H9 (cell line): ENCODE measurements at regions not wholly inside any gene's neighbourhood (a gene's known extent, or its start where the extent isn't known, plus 50 kb on each side); places are given as distances from the start of the nearest gene placed in this dataset.

Experiments used
- DNase-seq: peaks from one replicate; pipeline ENCODE4 v3.0.0-alpha.2; 2017
- H2AFZ ChIP-seq: one replicate; pipeline ENCODE4 v1.6.1; 2013; ENCODE audit warnings: mild to moderate bottlenecking, low read length, control low read depth, moderate library complexity
- H2AK5ac ChIP-seq: 2 replicates; pipeline ENCODE4 v1.6.1; 2013; ENCODE audit warnings: low read length, control low read depth, mixed read lengths; ENCODE audit not compliant: insufficient read length
- H2BK120ac ChIP-seq: one replicate; pipeline ENCODE4 v1.6.1; 2013; ENCODE audit warnings: low read depth, mild to moderate bottlenecking, low read length, control low read depth, inconsistent platforms; ENCODE audit not compliant: poor library complexity, severe bottlenecking
- H2BK12ac ChIP-seq: 2 replicates; pipeline ENCODE4 v1.6.1; 2013; ENCODE audit warnings: low read length, control low read depth, mixed read lengths, low read depth; ENCODE audit not compliant: insufficient read length
- H2BK15ac ChIP-seq: 2 replicates; pipeline ENCODE4 v1.6.1; 2013; ENCODE audit warnings: low read depth, low read length, control low read depth
- H2BK20ac ChIP-seq: one replicate; pipeline ENCODE4 v1.6.1; 2013; ENCODE audit warnings: low read depth, mild to moderate bottlenecking, low read length, control low read depth, inconsistent platforms; ENCODE audit not compliant: poor library complexity, severe bottlenecking
- H2BK5ac ChIP-seq: 2 replicates; pipeline ENCODE4 v1.6.1; 2013; ENCODE audit warnings: low read length, control low read depth, mixed read lengths; ENCODE audit not compliant: insufficient read length
- H3K14ac ChIP-seq: 2 replicates; pipeline ENCODE4 v1.6.1; 2013; ENCODE audit warnings: low read length, control low read depth; ENCODE audit not compliant: insufficient read depth
- H3K18ac ChIP-seq: 2 replicates; pipeline ENCODE4 v1.6.1; 2013; ENCODE audit warnings: low read depth, mild to moderate bottlenecking, mixed read lengths, low read length, control low read depth; ENCODE audit not compliant: insufficient read length
- H3K23ac ChIP-seq: 2 replicates; pipeline ENCODE4 v1.6.1; 2013; ENCODE audit warnings: low read length, control low read depth, mixed read lengths, low read depth; ENCODE audit not compliant: insufficient read length
- H3K23me2 ChIP-seq: 2 replicates; pipeline ENCODE4 v1.6.1; 2013; ENCODE audit warnings: low read depth, mild to moderate bottlenecking, mixed read lengths, low read length, control low read depth; ENCODE audit not compliant: insufficient read length, poor library complexity, severe bottlenecking
- H3K27ac ChIP-seq: 2 replicates; pipeline ENCODE4 v1.5.1; 2013; ENCODE audit warnings: low read length, control low read depth, mixed read lengths, low read depth; ENCODE audit not compliant: insufficient read length
- H3K27me3 ChIP-seq: 2 replicates; pipeline ENCODE4 v1.6.1; 2013; ENCODE audit warnings: low read length, control low read depth, inconsistent platforms; ENCODE audit not compliant: insufficient read depth
- H3K4ac ChIP-seq: 2 replicates; pipeline ENCODE4 v1.6.1; 2013; ENCODE audit warnings: low read depth, mild to moderate bottlenecking, control low read depth, inconsistent platforms, low read length, moderate library complexity
- H3K4me1 ChIP-seq: 2 replicates; pipeline ENCODE4 v1.6.1; 2013; ENCODE audit warnings: low read length, control low read depth, inconsistent platforms; ENCODE audit not compliant: insufficient read depth
- H3K4me2 ChIP-seq: 2 replicates; pipeline ENCODE4 v1.6.1; 2013; ENCODE audit warnings: low read length, control low read depth, mixed read lengths; ENCODE audit not compliant: insufficient read length, insufficient read depth
- H3K56ac ChIP-seq: 2 replicates; pipeline ENCODE4 v1.6.1; 2013; ENCODE audit warnings: low read depth, mild to moderate bottlenecking, mixed read lengths, low read length, control low read depth; ENCODE audit not compliant: insufficient read length
- H3K79me1 ChIP-seq: 2 replicates; pipeline ENCODE4 v1.6.1; 2013; ENCODE audit warnings: low read depth, mild to moderate bottlenecking, moderate library complexity, low read length, control low read depth, inconsistent platforms; ENCODE audit not compliant: insufficient read depth, poor library complexity, severe bottlenecking
- H3K79me2 ChIP-seq: 2 replicates; pipeline ENCODE4 v1.6.1; 2013; ENCODE audit warnings: low read length, control low read depth, inconsistent platforms; ENCODE audit not compliant: insufficient read depth
- H3K9ac ChIP-seq: 2 replicates; pipeline ENCODE4 v1.6.1; 2013; ENCODE audit warnings: low read length, control low read depth, mixed read lengths; ENCODE audit not compliant: insufficient read length; ENCODE audit errors: extremely low read depth
- H3K9me3 ChIP-seq: one replicate; pipeline ENCODE4 v1.6.1; 2013; ENCODE audit warnings: low read depth, low read length, inconsistent platforms; ENCODE audit not compliant: control insufficient read depth
- H3T11ph ChIP-seq: one replicate; pipeline ENCODE4 v1.6.1; 2013; ENCODE audit warnings: mild to moderate bottlenecking, low read length, control low read depth, inconsistent platforms
- H4K20me1 ChIP-seq: one replicate; pipeline ENCODE4 v1.6.1; 2013; ENCODE audit not compliant: control insufficient read depth, insufficient read length, insufficient read depth
- H4K5ac ChIP-seq: 2 replicates; pipeline ENCODE4 v1.6.1; 2013; ENCODE audit warnings: low read depth, mild to moderate bottlenecking, mixed read lengths, low read length, control low read depth; ENCODE audit not compliant: insufficient read length
- H4K8ac ChIP-seq: replicated peaks from 2 replicates; pipeline ENCODE4 v1.6.1; 2013; ENCODE audit warnings: low read length, control low read depth, mixed read lengths, low read depth; ENCODE audit not compliant: insufficient read length
- H4K91ac ChIP-seq: 2 replicates; pipeline ENCODE4 v1.6.1; 2013; ENCODE audit warnings: low read depth, mild to moderate bottlenecking, moderate library complexity, mixed read lengths, low read length, control low read depth; ENCODE audit not compliant: insufficient read length
- H3K27ac Mint-ChIP-seq, 3 experiments: 2 replicates in 2 of 3; 3 replicates in 1 of 3; pipeline ENCODE4 v1.8.0; 2020 to 2021; ENCODE audit warnings: mixed read lengths in 3 of 3, mild to moderate bottlenecking in 1 of 3, moderate library complexity in 1 of 3
- H3K27me3 Mint-ChIP-seq: 2 replicates; pipeline ENCODE4 v1.8.0; 2021; ENCODE audit warnings: low read depth, mild to moderate bottlenecking, moderate library complexity, mixed read lengths
- H3K36me3 Mint-ChIP-seq, 3 experiments: 2 replicates in 2 of 3; 3 replicates in 1 of 3; pipeline ENCODE4 v1.8.0; 2020 to 2021; ENCODE audit warnings: low read depth in 3 of 3, mixed read lengths in 3 of 3; ENCODE audit not compliant: insufficient read depth in 1 of 3
- H3K4me1 Mint-ChIP-seq, 2 experiments: 2 replicates each; pipeline ENCODE4 v1.8.0; 2020; ENCODE audit warnings: mixed read lengths in 2 of 2
- H3K4me3 Mint-ChIP-seq, 2 experiments: 2 replicates in 1 of 2; 3 replicates in 1 of 2; pipeline ENCODE4 v1.8.0; 2020 to 2021; ENCODE audit warnings: mild to moderate bottlenecking in 2 of 2, mixed read lengths in 2 of 2, moderate library complexity in 1 of 2
- H3K9me3 Mint-ChIP-seq, 2 experiments: 2 replicates in 1 of 2; 3 replicates in 1 of 2; pipeline ENCODE4 v1.8.0; 2020; ENCODE audit warnings: mild to moderate bottlenecking in 2 of 2, mixed read lengths in 2 of 2, moderate library complexity in 1 of 2
- WGBS: extraction: QIAGEN DNeasy Blood & Tissue Kit; methylation state at CpG from one replicate; pipeline ENCODE4 v1.1.7; 2013; ENCODE audit warnings: missing lambda C conversion rate, low lambda C conversion rate, mixed read lengths; ENCODE audit not compliant: insufficient read length; ENCODE audit errors: extremely low coverage; 5-methylcytosine and 5-hydroxymethylcytosine counted together
- TF ChIP-seq, protein P1 (sequence below): fragments of 200-600 bp; sonication (generic); conservative IDR thresholded peaks from 3 replicates; pipeline ENCODE4 v1.8.0; 2021; ENCODE audit warnings: antibody characterized with exemption, mild to moderate bottlenecking

- Mint-ChIP-seq H3K9me3 (no peaks in the 10 kb centered on the region), H3K27ac (no peak overlapping the region), H3K36me3 (no peaks in the 10 kb centered on the region; a peak in 1 of 7 replicates), H3K4me1 (peaks cover 6 to 7% of the 10 kb centered on the region in 2 experiments), H3K4me3 (no peak overlapping the region), H3K27me3 (peaks cover 77% of the 10 kb centered on the region)
- Histone ChIP-seq H2BK120ac (no peak overlapping the region), H4K91ac (no peak overlapping the region), H4K8ac (no peak overlapping the region), H2AK5ac (no peak overlapping the region), H2BK12ac (no peak overlapping the region), H3K27me3 (no peaks in the 10 kb centered on the region), H4K20me1 (no peaks in the 10 kb centered on the region), H3K27ac (no peak overlapping the region), H3K23me2 (no peaks in the 10 kb centered on the region), H2BK15ac (no peak overlapping the region), H2BK20ac (no peak overlapping the region), H3K9ac (no peak overlapping the region), H3K23ac (no peak overlapping the region), H3K79me1 (no peaks in the 10 kb centered on the region), H3K4me2 (no peak overlapping the region), H2BK5ac (no peak overlapping the region), H3K4ac (no peak overlapping the region), H4K5ac (no peak overlapping the region), H3T11ph (no peak overlapping the region), H3K9me3 (no peaks in the 10 kb centered on the region), H3K56ac (no peak overlapping the region), H3K4me1 (no peaks in the 10 kb centered on the region), H2AFZ (no peak overlapping the region), H3K18ac (no peak overlapping the region), H3K14ac (no peak overlapping the region), H3K79me2 (no peaks in the 10 kb centered on the region)
- no CpG with 5 or more reads among the region's 6 CpGs for WGBS
- TF ChIP-seq, protein P1, sequence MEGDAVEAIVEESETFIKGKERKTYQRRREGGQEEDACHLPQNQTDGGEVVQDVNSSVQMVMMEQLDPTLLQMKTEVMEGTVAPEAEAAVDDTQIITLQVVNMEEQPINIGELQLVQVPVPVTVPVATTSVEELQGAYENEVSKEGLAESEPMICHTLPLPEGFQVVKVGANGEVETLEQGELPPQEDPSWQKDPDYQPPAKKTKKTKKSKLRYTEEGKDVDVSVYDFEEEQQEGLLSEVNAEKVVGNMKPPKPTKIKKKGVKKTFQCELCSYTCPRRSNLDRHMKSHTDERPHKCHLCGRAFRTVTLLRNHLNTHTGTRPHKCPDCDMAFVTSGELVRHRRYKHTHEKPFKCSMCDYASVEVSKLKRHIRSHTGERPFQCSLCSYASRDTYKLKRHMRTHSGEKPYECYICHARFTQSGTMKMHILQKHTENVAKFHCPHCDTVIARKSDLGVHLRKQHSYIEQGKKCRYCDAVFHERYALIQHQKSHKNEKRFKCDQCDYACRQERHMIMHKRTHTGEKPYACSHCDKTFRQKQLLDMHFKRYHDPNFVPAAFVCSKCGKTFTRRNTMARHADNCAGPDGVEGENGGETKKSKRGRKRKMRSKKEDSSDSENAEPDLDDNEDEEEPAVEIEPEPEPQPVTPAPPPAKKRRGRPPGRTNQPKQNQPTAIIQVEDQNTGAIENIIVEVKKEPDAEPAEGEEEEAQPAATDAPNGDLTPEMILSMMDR, result peak; percentile 78
- DNase-seq, result peak; percentile 79
These were observed 386.5 kb upstream of the AUTS2 start for GRCh38 chr7:69211739-69212138.
